DOHH2 (cell line): ENCODE measurements at regions not wholly inside any gene's neighbourhood (a gene's known extent, or its start where the extent isn't known, plus 50 kb on each side); places are given as distances from the start of the nearest gene placed in this dataset.

Source experiments
- H3F3A ChIP-seq: fragments of 200-600 bp; sonication (generic), shearing (Covaris generic); 2 replicates; pipeline ENCODE4 v1.6.0; 2016; ENCODE audit warnings: antibody characterized with exemption, mild to moderate bottlenecking; ENCODE audit not compliant: control insufficient read depth, insufficient read depth
- H3K27ac ChIP-seq: fragments of 200-600 bp; sonication (generic); 2 replicates; pipeline ENCODE4 v1.5.1; 2014; ENCODE audit warnings: low read depth, mild to moderate bottlenecking, low read length, moderate library complexity
- H3K27me3 ChIP-seq: fragments of 200-600 bp; sonication (generic); 2 replicates; pipeline ENCODE4 v1.6.1; 2014; ENCODE audit warnings: mild to moderate bottlenecking, low read length, mixed read lengths; ENCODE audit not compliant: control insufficient read depth
- H3K36me3 ChIP-seq: fragments of 200-600 bp; sonication (generic); 2 replicates; pipeline ENCODE4 v1.6.1; 2014; ENCODE audit warnings: mild to moderate bottlenecking, low read length, moderate library complexity, mixed read lengths; ENCODE audit not compliant: control insufficient read depth
- H3K4me1 ChIP-seq: fragments of 200-600 bp; sonication (generic); 2 replicates; pipeline ENCODE4 v1.6.1; 2014; ENCODE audit warnings: mild to moderate bottlenecking, low read length, mixed read lengths; ENCODE audit not compliant: control insufficient read depth
- H3K4me2 ChIP-seq: fragments of 200-600 bp; sonication (generic); 2 replicates; pipeline ENCODE4 v1.6.0; 2014; ENCODE audit warnings: mild to moderate bottlenecking, low read length, moderate library complexity
- H3K4me3 ChIP-seq: fragments of 200-600 bp; sonication (generic); 2 replicates; pipeline ENCODE4 v1.5.1; 2014; ENCODE audit warnings: mild to moderate bottlenecking, low read length, mixed read lengths
- H3K79me2 ChIP-seq: fragments of 200-600 bp; sonication (generic); 2 replicates; pipeline ENCODE4 v1.6.1; 2014; ENCODE audit warnings: mild to moderate bottlenecking, low read length, mixed read lengths; ENCODE audit not compliant: control insufficient read depth
- H3K9me2 ChIP-seq: fragments of 200-600 bp; sonication (generic); replicated peaks from 2 replicates; pipeline ENCODE4 v1.6.1; 2014; ENCODE audit warnings: mild to moderate bottlenecking, low read length, mixed read lengths; ENCODE audit not compliant: control insufficient read depth
- H3K9me3 ChIP-seq: fragments of 200-600 bp; sonication (generic); 2 replicates; pipeline ENCODE4 v1.6.1; 2014; ENCODE audit warnings: antibody characterized with exemption, low read length, mixed read lengths; ENCODE audit not compliant: control insufficient read depth, insufficient read depth
- H4K20me1 ChIP-seq: fragments of 200-600 bp; sonication (generic); 2 replicates; pipeline ENCODE4 v1.6.0; 2014; ENCODE audit warnings: low read depth, mild to moderate bottlenecking, antibody characterized with exemption, low read length, moderate library complexity; ENCODE audit not compliant: control insufficient read depth, insufficient read depth
- EZH2phosphoT487 ChIP-seq: fragments of 200-600 bp; sonication (generic); IDR thresholded peaks from 2 replicates; pipeline ENCODE4 v1.6.1; 2017; ENCODE audit warnings: borderline replicate concordance, mild to moderate bottlenecking, antibody characterized with exemption, low read length, moderate library complexity, mixed read lengths
- TF ChIP-seq, protein P1 (sequence below): fragments of 200-600 bp; sonication (generic); IDR thresholded peaks from one replicate; pipeline ENCODE4 v1.5.1; 2014; ENCODE audit warnings: antibody characterized with exemption, mild to moderate bottlenecking, low read depth, low read length; ENCODE audit not compliant: poor library complexity, severe bottlenecking

DNA sequence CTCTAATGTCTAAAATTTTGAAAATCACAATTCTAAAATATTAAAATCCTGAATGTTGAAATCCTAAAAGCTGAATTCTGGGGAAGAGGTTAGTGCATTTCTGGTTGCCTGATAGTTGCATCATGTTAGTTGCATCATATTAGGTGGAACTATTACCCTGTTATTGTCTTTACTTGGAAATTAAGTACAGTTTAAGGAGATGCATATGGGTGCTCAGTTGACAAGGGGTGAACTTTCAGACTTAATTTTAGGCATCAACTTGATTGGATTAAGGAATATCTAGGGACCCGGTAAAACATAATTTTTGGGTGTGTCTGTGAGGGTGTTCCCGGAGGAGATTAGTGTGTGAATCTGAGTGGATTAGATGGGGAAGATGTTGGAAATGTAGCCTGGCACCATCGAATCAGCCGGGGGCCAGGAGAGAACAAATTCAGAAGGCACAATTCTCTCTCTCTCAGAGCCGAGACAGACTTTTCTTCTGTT, 409.8 kb downstream of the PLCL1 start:
- H3K27me3 ChIP-seq: no peaks in the 10 kb centered on the region
- no peaks in the 10 kb centered on the region for H3K79me2 ChIP-seq
- no peaks in the 10 kb centered on the region for H3K4me1 ChIP-seq
- H3F3A ChIP-seq: no peaks in the 10 kb centered on the region
- H3K27ac ChIP-seq: no peak overlapping the region
- H3K36me3 ChIP-seq: no peaks in the 10 kb centered on the region
- TF ChIP-seq, protein P1, sequence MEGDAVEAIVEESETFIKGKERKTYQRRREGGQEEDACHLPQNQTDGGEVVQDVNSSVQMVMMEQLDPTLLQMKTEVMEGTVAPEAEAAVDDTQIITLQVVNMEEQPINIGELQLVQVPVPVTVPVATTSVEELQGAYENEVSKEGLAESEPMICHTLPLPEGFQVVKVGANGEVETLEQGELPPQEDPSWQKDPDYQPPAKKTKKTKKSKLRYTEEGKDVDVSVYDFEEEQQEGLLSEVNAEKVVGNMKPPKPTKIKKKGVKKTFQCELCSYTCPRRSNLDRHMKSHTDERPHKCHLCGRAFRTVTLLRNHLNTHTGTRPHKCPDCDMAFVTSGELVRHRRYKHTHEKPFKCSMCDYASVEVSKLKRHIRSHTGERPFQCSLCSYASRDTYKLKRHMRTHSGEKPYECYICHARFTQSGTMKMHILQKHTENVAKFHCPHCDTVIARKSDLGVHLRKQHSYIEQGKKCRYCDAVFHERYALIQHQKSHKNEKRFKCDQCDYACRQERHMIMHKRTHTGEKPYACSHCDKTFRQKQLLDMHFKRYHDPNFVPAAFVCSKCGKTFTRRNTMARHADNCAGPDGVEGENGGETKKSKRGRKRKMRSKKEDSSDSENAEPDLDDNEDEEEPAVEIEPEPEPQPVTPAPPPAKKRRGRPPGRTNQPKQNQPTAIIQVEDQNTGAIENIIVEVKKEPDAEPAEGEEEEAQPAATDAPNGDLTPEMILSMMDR: no peak
- TF ChIP-seq EZH2phosphoT487: no peak
- no peak overlapping the region for H3K4me2 ChIP-seq
- no peak overlapping the region for H3K4me3 ChIP-seq
- H3K9me3 ChIP-seq: no peaks in the 10 kb centered on the region
- no peaks in the 10 kb centered on the region for H3K9me2 ChIP-seq
- no peaks in the 10 kb centered on the region for H4K20me1 ChIP-seq

DNA sequence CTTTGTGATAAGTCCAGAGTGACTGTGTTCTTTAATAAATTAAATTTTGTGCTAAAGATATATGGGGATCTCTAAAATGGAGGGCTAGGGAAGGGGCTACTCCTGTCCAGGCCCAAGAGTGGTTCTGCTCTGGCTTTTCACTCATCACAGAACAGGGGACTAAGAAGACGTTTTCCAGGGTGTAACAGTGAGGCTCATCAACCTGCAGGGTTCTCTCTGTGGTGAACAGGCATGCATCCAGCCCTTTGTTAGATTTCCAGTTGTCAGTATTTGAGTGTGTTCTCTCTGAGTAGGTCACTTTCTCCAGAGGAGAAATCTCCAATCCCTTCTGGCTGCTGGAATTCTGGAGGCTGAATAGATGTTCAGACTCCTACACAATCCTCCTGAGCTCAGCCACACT, 408.9 kb downstream of the PLCL1 start:
- Histone ChIP-seq H3K79me2 (no peaks in the 10 kb centered on the region), H4K20me1 (no peaks in the 10 kb centered on the region), H3K9me2 (no peaks in the 10 kb centered on the region), H3K36me3 (no peaks in the 10 kb centered on the region), H3K4me2 (no peak overlapping the region), H3F3A (no peaks in the 10 kb centered on the region), H3K27ac (no peak overlapping the region), H3K27me3 (no peaks in the 10 kb centered on the region), H3K9me3 (no peaks in the 10 kb centered on the region), H3K4me1 (no peaks in the 10 kb centered on the region), H3K4me3 (no peak overlapping the region)
- no peak for TF ChIP-seq EZH2phosphoT487
- TF ChIP-seq, protein P1: no peak

DNA sequence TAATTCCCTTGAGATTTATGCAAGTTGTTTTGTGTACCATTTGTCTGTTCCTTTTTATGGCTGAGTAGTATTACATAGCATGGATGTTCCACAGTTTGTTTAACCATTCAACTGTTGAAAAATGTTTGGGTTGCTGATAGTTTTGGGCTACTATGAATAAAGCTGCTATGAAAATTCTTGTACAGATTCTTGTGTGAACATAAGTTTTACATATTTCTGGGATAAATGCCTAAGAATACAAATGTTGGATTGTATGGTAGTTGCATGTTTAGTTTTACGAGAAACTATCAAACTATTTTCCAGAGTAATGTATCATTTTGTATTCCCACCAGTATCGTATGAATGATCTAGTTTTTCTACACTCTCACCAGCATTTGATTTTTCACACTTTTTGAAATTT, 407.3 kb downstream of the PLCL1 start:
- H3K36me3 ChIP-seq: no peaks in the 10 kb centered on the region
- H3K4me3 ChIP-seq: no peak overlapping the region
- no peak overlapping the region for H3K27ac ChIP-seq
- no peaks in the 10 kb centered on the region for H4K20me1 ChIP-seq
- H3K4me1 ChIP-seq: no peaks in the 10 kb centered on the region
- TF ChIP-seq, protein P1: no peak
- H3K79me2 ChIP-seq: no peaks in the 10 kb centered on the region
- no peaks in the 10 kb centered on the region for H3K27me3 ChIP-seq
- H3K4me2 ChIP-seq: no peak overlapping the region
- no peaks in the 10 kb centered on the region for H3F3A ChIP-seq
- H3K9me3 ChIP-seq: no peaks in the 10 kb centered on the region
- no peaks in the 10 kb centered on the region for H3K9me2 ChIP-seq
